Fibroblast of pulmonary artery (primary cell): ENCODE measurements at regions not wholly inside any gene's neighbourhood (a gene's known extent, or its start where the extent isn't known, plus 50 kb on each side); places are given as distances from the start of the nearest gene placed in this dataset.

Source experiments
- DNase-seq: peaks from one replicate; pipeline ENCODE4 v3.0.0-alpha.2; 2010; ENCODE audit warnings: low read depth
- H3K4me3 ChIP-seq: replicated peaks from 2 replicates; pipeline ENCODE4 v1.5.1; 2011; ENCODE audit warnings: low read depth, mild to moderate bottlenecking, control low read depth, low read length, moderate library complexity
- CTCF ChIP-seq: IDR thresholded peaks from 2 replicates; pipeline ENCODE4 v1.5.1; 2011; ENCODE audit warnings: mild to moderate bottlenecking, control low read depth, low read length, inconsistent platforms; ENCODE audit errors: missing control alignments

- H3K4me3 ChIP-seq, result no peak overlapping the region
- no peak for DNase-seq
- TF ChIP-seq CTCF, result no peak
These were observed 168.6 kb downstream of the SPANXA1 start for GRCh38 chrX:141415889-141416288.

GRCh38 chrX:141405853-141406492 is 163.7 kb upstream of the SPANXC start:
- TF ChIP-seq CTCF, result no peak
- no peak overlapping the region for H3K4me3 ChIP-seq
- peak; percentile 71 for DNase-seq

GRCh38 chrX:141405486-141405852 is 163.2 kb upstream of the SPANXC start:
- DNase-seq, result peak; percentile 28
- no peak for TF ChIP-seq CTCF
- no peak overlapping the region for H3K4me3 ChIP-seq

GRCh38 chrX:141402897-141403610 is 160.7 kb upstream of the SPANXC start:
- DNase-seq, result no peak
- no peak overlapping the region for H3K4me3 ChIP-seq
- no peak for TF ChIP-seq CTCF

GRCh38 chrX:141396536-141396935 is 154.2 kb upstream of the SPANXC start:
- H3K4me3 ChIP-seq, result no peak overlapping the region
- no peak for TF ChIP-seq CTCF
- DNase-seq, result no peak

- no peak for TF ChIP-seq CTCF
- DNase-seq, result peak; percentile 47
- no peak overlapping the region for H3K4me3 ChIP-seq
These were observed 132.9 kb upstream of the SPANXC start for GRCh38 chrX:141375011-141375760.
